H9 (cell line): ENCODE measurements at regions not wholly inside any gene's neighbourhood (a gene's known extent, or its start where the extent isn't known, plus 50 kb on each side); places are given as distances from the start of the nearest gene placed in this dataset.

Source experiments
- DNase-seq: peaks from one replicate; pipeline ENCODE4 v3.0.0-alpha.2; 2017
- H2AFZ ChIP-seq: one replicate; pipeline ENCODE4 v1.6.1; 2013; ENCODE audit warnings: mild to moderate bottlenecking, low read length, control low read depth, moderate library complexity
- H2AK5ac ChIP-seq: 2 replicates; pipeline ENCODE4 v1.6.1; 2013; ENCODE audit warnings: low read length, control low read depth, mixed read lengths; ENCODE audit not compliant: insufficient read length
- H2BK120ac ChIP-seq: one replicate; pipeline ENCODE4 v1.6.1; 2013; ENCODE audit warnings: low read depth, mild to moderate bottlenecking, low read length, control low read depth, inconsistent platforms; ENCODE audit not compliant: poor library complexity, severe bottlenecking
- H2BK12ac ChIP-seq: 2 replicates; pipeline ENCODE4 v1.6.1; 2013; ENCODE audit warnings: low read length, control low read depth, mixed read lengths, low read depth; ENCODE audit not compliant: insufficient read length
- H2BK15ac ChIP-seq: 2 replicates; pipeline ENCODE4 v1.6.1; 2013; ENCODE audit warnings: low read depth, low read length, control low read depth
- H2BK20ac ChIP-seq: one replicate; pipeline ENCODE4 v1.6.1; 2013; ENCODE audit warnings: low read depth, mild to moderate bottlenecking, low read length, control low read depth, inconsistent platforms; ENCODE audit not compliant: poor library complexity, severe bottlenecking
- H2BK5ac ChIP-seq: 2 replicates; pipeline ENCODE4 v1.6.1; 2013; ENCODE audit warnings: low read length, control low read depth, mixed read lengths; ENCODE audit not compliant: insufficient read length
- H3K14ac ChIP-seq: 2 replicates; pipeline ENCODE4 v1.6.1; 2013; ENCODE audit warnings: low read length, control low read depth; ENCODE audit not compliant: insufficient read depth
- H3K18ac ChIP-seq: 2 replicates; pipeline ENCODE4 v1.6.1; 2013; ENCODE audit warnings: low read depth, mild to moderate bottlenecking, mixed read lengths, low read length, control low read depth; ENCODE audit not compliant: insufficient read length
- H3K23ac ChIP-seq: 2 replicates; pipeline ENCODE4 v1.6.1; 2013; ENCODE audit warnings: low read length, control low read depth, mixed read lengths, low read depth; ENCODE audit not compliant: insufficient read length
- H3K23me2 ChIP-seq: 2 replicates; pipeline ENCODE4 v1.6.1; 2013; ENCODE audit warnings: low read depth, mild to moderate bottlenecking, mixed read lengths, low read length, control low read depth; ENCODE audit not compliant: insufficient read length, poor library complexity, severe bottlenecking
- H3K27ac ChIP-seq: 2 replicates; pipeline ENCODE4 v1.5.1; 2013; ENCODE audit warnings: low read length, control low read depth, mixed read lengths, low read depth; ENCODE audit not compliant: insufficient read length
- H3K27me3 ChIP-seq: 2 replicates; pipeline ENCODE4 v1.6.1; 2013; ENCODE audit warnings: low read length, control low read depth, inconsistent platforms; ENCODE audit not compliant: insufficient read depth
- H3K4ac ChIP-seq: 2 replicates; pipeline ENCODE4 v1.6.1; 2013; ENCODE audit warnings: low read depth, mild to moderate bottlenecking, control low read depth, inconsistent platforms, low read length, moderate library complexity
- H3K4me1 ChIP-seq: 2 replicates; pipeline ENCODE4 v1.6.1; 2013; ENCODE audit warnings: low read length, control low read depth, inconsistent platforms; ENCODE audit not compliant: insufficient read depth
- H3K4me2 ChIP-seq: 2 replicates; pipeline ENCODE4 v1.6.1; 2013; ENCODE audit warnings: low read length, control low read depth, mixed read lengths; ENCODE audit not compliant: insufficient read length, insufficient read depth
- H3K56ac ChIP-seq: 2 replicates; pipeline ENCODE4 v1.6.1; 2013; ENCODE audit warnings: low read depth, mild to moderate bottlenecking, mixed read lengths, low read length, control low read depth; ENCODE audit not compliant: insufficient read length
- H3K79me1 ChIP-seq: 2 replicates; pipeline ENCODE4 v1.6.1; 2013; ENCODE audit warnings: low read depth, mild to moderate bottlenecking, moderate library complexity, low read length, control low read depth, inconsistent platforms; ENCODE audit not compliant: insufficient read depth, poor library complexity, severe bottlenecking
- H3K79me2 ChIP-seq: 2 replicates; pipeline ENCODE4 v1.6.1; 2013; ENCODE audit warnings: low read length, control low read depth, inconsistent platforms; ENCODE audit not compliant: insufficient read depth
- H3K9ac ChIP-seq: 2 replicates; pipeline ENCODE4 v1.6.1; 2013; ENCODE audit warnings: low read length, control low read depth, mixed read lengths; ENCODE audit not compliant: insufficient read length; ENCODE audit errors: extremely low read depth
- H3K9me3 ChIP-seq: one replicate; pipeline ENCODE4 v1.6.1; 2013; ENCODE audit warnings: low read depth, low read length, inconsistent platforms; ENCODE audit not compliant: control insufficient read depth
- H3T11ph ChIP-seq: one replicate; pipeline ENCODE4 v1.6.1; 2013; ENCODE audit warnings: mild to moderate bottlenecking, low read length, control low read depth, inconsistent platforms
- H4K20me1 ChIP-seq: one replicate; pipeline ENCODE4 v1.6.1; 2013; ENCODE audit not compliant: control insufficient read depth, insufficient read length, insufficient read depth
- H4K5ac ChIP-seq: 2 replicates; pipeline ENCODE4 v1.6.1; 2013; ENCODE audit warnings: low read depth, mild to moderate bottlenecking, mixed read lengths, low read length, control low read depth; ENCODE audit not compliant: insufficient read length
- H4K8ac ChIP-seq: replicated peaks from 2 replicates; pipeline ENCODE4 v1.6.1; 2013; ENCODE audit warnings: low read length, control low read depth, mixed read lengths, low read depth; ENCODE audit not compliant: insufficient read length
- H4K91ac ChIP-seq: 2 replicates; pipeline ENCODE4 v1.6.1; 2013; ENCODE audit warnings: low read depth, mild to moderate bottlenecking, moderate library complexity, mixed read lengths, low read length, control low read depth; ENCODE audit not compliant: insufficient read length
- H3K27ac Mint-ChIP-seq, 3 experiments: 2 replicates in 2 of 3; 3 replicates in 1 of 3; pipeline ENCODE4 v1.8.0; 2020 to 2021; ENCODE audit warnings: mixed read lengths in 3 of 3, mild to moderate bottlenecking in 1 of 3, moderate library complexity in 1 of 3
- H3K27me3 Mint-ChIP-seq: 2 replicates; pipeline ENCODE4 v1.8.0; 2021; ENCODE audit warnings: low read depth, mild to moderate bottlenecking, moderate library complexity, mixed read lengths
- H3K36me3 Mint-ChIP-seq, 3 experiments: 2 replicates in 2 of 3; 3 replicates in 1 of 3; pipeline ENCODE4 v1.8.0; 2020 to 2021; ENCODE audit warnings: low read depth in 3 of 3, mixed read lengths in 3 of 3; ENCODE audit not compliant: insufficient read depth in 1 of 3
- H3K4me1 Mint-ChIP-seq, 2 experiments: 2 replicates each; pipeline ENCODE4 v1.8.0; 2020; ENCODE audit warnings: mixed read lengths in 2 of 2
- H3K4me3 Mint-ChIP-seq, 2 experiments: 2 replicates in 1 of 2; 3 replicates in 1 of 2; pipeline ENCODE4 v1.8.0; 2020 to 2021; ENCODE audit warnings: mild to moderate bottlenecking in 2 of 2, mixed read lengths in 2 of 2, moderate library complexity in 1 of 2
- H3K9me3 Mint-ChIP-seq, 2 experiments: 2 replicates in 1 of 2; 3 replicates in 1 of 2; pipeline ENCODE4 v1.8.0; 2020; ENCODE audit warnings: mild to moderate bottlenecking in 2 of 2, mixed read lengths in 2 of 2, moderate library complexity in 1 of 2
- WGBS: extraction: QIAGEN DNeasy Blood & Tissue Kit; methylation state at CpG from one replicate; pipeline ENCODE4 v1.1.7; 2013; ENCODE audit warnings: missing lambda C conversion rate, low lambda C conversion rate, mixed read lengths; ENCODE audit not compliant: insufficient read length; ENCODE audit errors: extremely low coverage; 5-methylcytosine and 5-hydroxymethylcytosine counted together
- TF ChIP-seq, protein P1 (sequence below): fragments of 200-600 bp; sonication (generic); conservative IDR thresholded peaks from 3 replicates; pipeline ENCODE4 v1.8.0; 2021; ENCODE audit warnings: antibody characterized with exemption, mild to moderate bottlenecking

DNA sequence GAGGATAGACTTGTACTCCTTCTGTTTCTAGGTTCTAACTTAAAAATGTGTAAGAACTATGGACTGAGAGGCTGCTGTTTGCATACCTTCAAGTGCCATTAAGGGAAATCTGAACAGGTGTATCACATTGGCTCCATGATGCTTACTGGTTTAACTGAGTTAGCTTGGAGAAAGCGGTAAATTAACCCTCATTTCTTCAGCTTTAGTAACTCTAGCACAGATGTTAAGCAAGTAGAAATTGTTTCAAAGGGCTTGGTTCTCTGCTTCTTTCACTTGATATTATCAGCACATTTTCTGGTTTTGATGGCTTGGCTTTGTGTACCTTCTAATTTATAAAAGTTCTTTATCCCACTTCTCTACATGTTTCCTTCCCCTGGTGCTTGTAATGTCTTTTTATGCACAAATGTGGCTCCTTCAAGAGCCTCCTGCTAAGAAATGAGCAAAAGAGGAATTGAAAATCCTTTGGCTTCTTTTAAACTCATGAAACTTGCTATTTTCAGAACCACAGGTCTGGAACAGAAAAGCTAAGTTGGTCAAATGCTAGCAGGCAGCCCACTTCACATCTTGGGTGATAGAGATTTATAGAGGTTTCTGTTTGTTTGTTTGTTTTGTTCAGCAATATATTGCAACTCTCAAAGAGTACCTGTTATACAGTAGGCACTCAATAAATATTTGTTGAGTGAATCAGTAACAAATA, 249.9 kb upstream of the THUMPD2 start:
- Mint-ChIP-seq H3K27ac (no peak overlapping the region), H3K9me3 (peaks cover 16 to 20% of the 10 kb centered on the region in 2 experiments; a peak in 4 of 5 replicates), H3K4me1 (no peaks in the 10 kb centered on the region), H3K27me3 (no peaks in the 10 kb centered on the region), H3K4me3 (no peak overlapping the region), H3K36me3 (peaks cover 0 to 9% (median 0%) of the 10 kb centered on the region in 3 experiments; a peak in 1 of 7 replicates)
- H3K23ac ChIP-seq: no peak overlapping the region
- no peaks in the 10 kb centered on the region for H3K23me2 ChIP-seq
- H4K8ac ChIP-seq: no peak overlapping the region
- H2BK12ac ChIP-seq: no peak overlapping the region
- no peaks in the 10 kb centered on the region for H3K27me3 ChIP-seq
- TF ChIP-seq, protein P1, sequence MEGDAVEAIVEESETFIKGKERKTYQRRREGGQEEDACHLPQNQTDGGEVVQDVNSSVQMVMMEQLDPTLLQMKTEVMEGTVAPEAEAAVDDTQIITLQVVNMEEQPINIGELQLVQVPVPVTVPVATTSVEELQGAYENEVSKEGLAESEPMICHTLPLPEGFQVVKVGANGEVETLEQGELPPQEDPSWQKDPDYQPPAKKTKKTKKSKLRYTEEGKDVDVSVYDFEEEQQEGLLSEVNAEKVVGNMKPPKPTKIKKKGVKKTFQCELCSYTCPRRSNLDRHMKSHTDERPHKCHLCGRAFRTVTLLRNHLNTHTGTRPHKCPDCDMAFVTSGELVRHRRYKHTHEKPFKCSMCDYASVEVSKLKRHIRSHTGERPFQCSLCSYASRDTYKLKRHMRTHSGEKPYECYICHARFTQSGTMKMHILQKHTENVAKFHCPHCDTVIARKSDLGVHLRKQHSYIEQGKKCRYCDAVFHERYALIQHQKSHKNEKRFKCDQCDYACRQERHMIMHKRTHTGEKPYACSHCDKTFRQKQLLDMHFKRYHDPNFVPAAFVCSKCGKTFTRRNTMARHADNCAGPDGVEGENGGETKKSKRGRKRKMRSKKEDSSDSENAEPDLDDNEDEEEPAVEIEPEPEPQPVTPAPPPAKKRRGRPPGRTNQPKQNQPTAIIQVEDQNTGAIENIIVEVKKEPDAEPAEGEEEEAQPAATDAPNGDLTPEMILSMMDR: no peak
- no peak for DNase-seq
- H3K4ac ChIP-seq: no peak overlapping the region
- H2BK120ac ChIP-seq: no peak overlapping the region
- H3K14ac ChIP-seq: no peak overlapping the region
- H3K9me3 ChIP-seq: peaks cover under 1% of the 10 kb centered on the region
- H3K27ac ChIP-seq: no peak overlapping the region
- H4K5ac ChIP-seq: no peak overlapping the region
- H2BK20ac ChIP-seq: no peak overlapping the region
- no peak overlapping the region for H3T11ph ChIP-seq
- no peak overlapping the region for H2BK15ac ChIP-seq
- no peaks in the 10 kb centered on the region for H3K4me1 ChIP-seq
- H3K18ac ChIP-seq: no peak overlapping the region
- H2BK5ac ChIP-seq: no peak overlapping the region
- H3K56ac ChIP-seq: no peak overlapping the region
- H3K9ac ChIP-seq: no peak overlapping the region
- WGBS: no CpG with 5 or more reads among the region's 1 CpG
- H4K91ac ChIP-seq: no peak overlapping the region
- H2AK5ac ChIP-seq: no peak overlapping the region
- H3K4me2 ChIP-seq: no peak overlapping the region
- H2AFZ ChIP-seq: no peak overlapping the region
- H3K79me2 ChIP-seq: no peaks in the 10 kb centered on the region
- H3K79me1 ChIP-seq: no peaks in the 10 kb centered on the region
- H4K20me1 ChIP-seq: no peaks in the 10 kb centered on the region
